C4-2B (cell line): ENCODE measurements at regions not wholly inside any gene's neighbourhood (a gene's known extent, or its start where the extent isn't known, plus 50 kb on each side); places are given as distances from the start of the nearest gene placed in this dataset.

Source experiments
- ZFX ChIP-seq: fragments of 450-650 bp; IDR thresholded peaks from 2 replicates; pipeline ENCODE4 v1.6.1; 2017
- TF ChIP-seq, protein P1 (sequence below): fragments of 450-650 bp; conservative IDR thresholded peaks from 2 replicates; pipeline ENCODE4 v1.5.1; 2017; ENCODE audit warnings: mild to moderate bottlenecking

DNA sequence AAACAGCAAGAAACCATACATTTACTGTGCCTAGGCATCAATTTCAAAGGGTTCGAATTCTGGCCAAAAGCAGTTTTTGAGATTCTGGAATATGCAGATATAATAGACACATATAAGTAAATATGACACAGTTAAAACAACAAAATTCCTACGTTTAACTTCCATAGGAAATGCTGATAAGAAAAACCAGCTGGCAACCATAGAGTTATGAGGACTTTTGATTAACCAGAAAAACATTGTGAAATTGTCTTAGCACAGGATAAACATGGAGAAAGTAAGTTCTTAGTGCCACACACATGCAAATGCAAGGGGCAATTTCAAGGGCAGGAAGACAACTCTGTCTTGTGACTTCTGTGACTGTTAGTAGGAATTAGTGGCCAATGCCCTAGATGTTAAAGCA, 702.1 kb downstream of the TNS3 start:
- TF ChIP-seq, protein P1, sequence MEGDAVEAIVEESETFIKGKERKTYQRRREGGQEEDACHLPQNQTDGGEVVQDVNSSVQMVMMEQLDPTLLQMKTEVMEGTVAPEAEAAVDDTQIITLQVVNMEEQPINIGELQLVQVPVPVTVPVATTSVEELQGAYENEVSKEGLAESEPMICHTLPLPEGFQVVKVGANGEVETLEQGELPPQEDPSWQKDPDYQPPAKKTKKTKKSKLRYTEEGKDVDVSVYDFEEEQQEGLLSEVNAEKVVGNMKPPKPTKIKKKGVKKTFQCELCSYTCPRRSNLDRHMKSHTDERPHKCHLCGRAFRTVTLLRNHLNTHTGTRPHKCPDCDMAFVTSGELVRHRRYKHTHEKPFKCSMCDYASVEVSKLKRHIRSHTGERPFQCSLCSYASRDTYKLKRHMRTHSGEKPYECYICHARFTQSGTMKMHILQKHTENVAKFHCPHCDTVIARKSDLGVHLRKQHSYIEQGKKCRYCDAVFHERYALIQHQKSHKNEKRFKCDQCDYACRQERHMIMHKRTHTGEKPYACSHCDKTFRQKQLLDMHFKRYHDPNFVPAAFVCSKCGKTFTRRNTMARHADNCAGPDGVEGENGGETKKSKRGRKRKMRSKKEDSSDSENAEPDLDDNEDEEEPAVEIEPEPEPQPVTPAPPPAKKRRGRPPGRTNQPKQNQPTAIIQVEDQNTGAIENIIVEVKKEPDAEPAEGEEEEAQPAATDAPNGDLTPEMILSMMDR = no peak
- no peak for TF ChIP-seq ZFX
